Stimulated activated CD4-positive, alpha-beta T cell treated with anti-CD3 and anti-CD28 coated beads, Interleukin-1b, Interleukin-23, amount 100 ng/mL, for 48 hours (primary cell): ENCODE measurements at regions not wholly inside any gene's neighbourhood (a gene's known extent, or its start where the extent isn't known, plus 50 kb on each side); places are given as distances from the start of the nearest gene placed in this dataset.
A peak's percentile ranks its signal among the peaks of the same experiment; 100 is the strongest.

Source experiments
- DNase-seq: peaks from one replicate; pipeline ENCODE4 v3.0.0-alpha.2; 2020

DNA sequence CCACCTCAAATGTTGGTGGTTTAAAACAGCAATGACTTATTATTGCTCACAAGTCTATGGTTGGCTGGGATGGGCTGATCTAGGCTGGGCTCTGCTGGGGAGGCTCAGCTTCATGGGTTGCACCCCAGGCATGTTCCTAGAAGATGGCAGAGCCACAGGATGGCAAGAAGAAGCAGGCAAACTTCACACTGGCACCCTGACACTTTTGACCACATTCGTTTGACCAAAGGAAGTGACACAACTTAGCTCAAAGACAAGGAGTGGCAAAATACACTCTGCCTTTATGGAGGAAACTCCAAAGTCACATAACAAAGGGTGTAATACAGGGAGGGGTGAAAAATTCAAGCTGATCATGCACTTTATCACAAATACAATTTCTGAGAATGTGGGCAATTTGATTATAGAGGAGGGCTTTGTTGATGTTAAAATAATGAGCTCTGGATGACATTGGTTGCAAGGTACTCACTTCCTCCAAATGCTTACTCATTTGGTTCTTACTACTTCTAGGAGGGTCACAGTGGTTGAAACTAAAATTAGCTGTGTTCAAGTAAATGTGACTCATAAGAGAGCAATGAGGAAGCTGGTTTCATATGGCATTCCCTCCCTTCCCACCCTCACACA is 249.2 kb upstream of the RPS6KA3 start:
- peak; percentile 24 for DNase-seq

DNA sequence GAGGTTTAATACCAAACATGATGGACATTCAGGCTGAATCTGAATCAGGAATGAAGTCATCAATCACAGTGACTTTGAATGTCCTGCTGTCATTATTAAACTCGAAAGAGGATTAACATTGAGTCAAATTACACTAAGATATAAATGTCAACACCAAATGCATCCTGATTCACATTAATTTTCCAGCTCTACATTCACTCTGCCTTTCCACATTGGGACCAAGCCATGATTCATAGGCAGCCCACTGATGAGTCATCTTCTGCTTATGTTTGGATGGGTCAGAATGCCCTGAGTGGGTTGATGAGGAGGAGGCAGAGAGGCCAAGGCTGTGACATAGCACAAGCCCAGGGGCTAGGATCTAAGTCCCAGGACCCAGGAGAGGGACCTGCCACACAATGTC is 247.6 kb upstream of the RPS6KA3 start:
- no peak for DNase-seq

DNA sequence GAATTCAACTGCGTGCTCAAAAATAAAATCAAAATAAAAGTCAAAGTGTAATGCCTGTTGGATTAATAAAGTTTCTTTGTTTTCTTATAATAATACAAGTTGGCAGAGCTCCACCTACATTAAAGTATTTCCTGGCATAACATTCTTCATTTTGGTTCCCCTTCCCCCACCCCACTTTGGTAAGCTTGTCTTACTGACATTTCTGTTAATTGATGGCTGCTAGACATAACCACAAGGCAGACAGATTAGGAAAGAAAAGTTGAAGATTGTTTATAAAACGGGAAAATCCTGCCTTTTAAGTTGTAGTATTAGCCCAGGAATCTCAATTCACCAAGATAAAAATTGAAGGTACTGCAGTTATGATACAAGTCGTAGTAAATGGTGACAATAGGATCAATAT is 246.5 kb upstream of the RPS6KA3 start:
- DNase-seq = no peak

DNA sequence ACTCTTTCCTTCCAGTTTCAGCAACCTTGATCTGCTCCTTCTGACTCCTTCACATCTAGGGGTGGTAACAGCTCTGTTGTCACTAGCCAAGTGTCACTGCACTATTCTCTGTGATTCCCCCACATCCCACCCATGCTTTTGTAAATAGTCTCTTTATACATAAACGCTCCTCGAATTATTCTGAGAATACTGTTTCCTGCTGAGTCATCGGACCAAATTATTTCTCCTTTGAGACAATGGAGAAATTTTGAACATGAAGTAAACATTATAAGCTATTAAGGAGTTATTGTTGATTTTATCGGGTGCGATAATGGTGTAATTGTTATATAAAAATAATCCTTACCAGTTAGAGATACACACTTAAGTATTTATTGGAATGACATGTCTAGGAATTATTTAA is 245.1 kb upstream of the RPS6KA3 start:
- no peak for DNase-seq

DNA sequence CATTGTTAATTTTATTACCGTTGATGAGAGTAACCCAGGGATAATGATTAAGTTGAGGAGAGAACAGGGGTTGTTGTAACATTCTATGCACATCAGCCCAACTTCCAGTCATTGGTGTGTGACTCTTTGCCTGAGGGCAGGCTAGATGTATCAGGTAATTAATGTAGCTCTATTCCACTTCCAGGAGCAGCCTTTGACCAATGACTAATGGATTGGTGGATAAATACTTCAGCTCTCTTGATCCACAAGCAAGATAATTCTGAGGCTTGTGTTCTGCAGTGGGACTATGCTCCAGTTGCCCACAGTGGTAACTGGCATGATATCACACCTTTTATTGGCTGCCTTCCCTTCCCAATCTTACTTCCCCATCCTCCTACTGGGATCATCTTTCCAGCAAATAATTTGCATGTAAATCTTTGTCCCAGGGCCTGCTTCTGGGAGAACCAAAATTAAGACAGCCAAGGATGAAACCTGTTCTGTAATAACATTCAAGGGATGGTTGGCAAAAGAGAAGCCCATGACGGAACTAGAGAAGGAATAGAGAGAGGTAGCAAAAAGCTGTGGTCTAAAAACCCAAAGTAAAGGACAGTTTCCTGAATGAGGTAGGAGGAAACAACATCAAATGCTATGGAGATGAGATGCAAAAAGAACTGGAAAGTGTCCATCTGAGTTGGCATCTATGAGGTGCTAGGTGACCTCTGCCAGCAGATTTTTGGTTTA is 241.4 kb upstream of the RPS6KA3 start:
- DNase-seq = no peak

DNA sequence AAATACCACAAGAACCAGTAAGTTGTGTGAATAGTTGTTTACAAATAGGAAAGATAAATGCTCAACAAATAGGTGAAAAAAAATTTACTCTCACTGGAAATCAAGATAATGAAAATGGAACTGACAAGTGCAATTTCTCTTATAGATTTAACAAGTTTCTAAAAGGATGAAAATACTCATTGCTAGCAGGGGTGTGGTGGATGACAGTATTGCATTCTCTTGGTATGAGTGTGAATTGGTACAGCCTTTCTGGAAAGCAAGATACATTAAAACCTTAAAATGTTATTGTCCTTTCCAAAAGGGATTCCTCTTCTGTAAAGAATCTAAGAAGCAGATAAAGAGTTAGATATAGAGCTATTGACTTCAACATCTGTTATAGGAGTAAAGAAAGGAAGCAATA is 240.0 kb upstream of the RPS6KA3 start:
- DNase-seq = no peak

DNA sequence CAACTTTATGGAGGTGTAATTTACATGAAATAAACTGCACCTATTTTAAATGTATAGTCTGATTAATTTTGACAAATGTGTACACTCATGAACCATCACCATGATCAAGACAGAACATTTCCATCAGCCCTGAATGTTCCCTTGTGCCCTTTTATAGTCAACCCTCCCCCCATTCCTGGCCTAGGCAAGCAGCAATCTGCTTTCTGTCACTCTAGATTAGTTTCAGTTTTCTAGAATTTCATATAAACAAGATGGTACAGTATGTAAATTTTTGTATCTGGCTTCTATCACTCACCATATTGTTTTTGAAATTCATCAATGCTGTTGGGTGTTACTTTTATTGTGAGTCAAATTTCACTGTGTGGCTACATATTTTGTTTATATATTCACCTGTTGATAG is 234.2 kb upstream of the RPS6KA3 start:
- no peak for DNase-seq

DNA sequence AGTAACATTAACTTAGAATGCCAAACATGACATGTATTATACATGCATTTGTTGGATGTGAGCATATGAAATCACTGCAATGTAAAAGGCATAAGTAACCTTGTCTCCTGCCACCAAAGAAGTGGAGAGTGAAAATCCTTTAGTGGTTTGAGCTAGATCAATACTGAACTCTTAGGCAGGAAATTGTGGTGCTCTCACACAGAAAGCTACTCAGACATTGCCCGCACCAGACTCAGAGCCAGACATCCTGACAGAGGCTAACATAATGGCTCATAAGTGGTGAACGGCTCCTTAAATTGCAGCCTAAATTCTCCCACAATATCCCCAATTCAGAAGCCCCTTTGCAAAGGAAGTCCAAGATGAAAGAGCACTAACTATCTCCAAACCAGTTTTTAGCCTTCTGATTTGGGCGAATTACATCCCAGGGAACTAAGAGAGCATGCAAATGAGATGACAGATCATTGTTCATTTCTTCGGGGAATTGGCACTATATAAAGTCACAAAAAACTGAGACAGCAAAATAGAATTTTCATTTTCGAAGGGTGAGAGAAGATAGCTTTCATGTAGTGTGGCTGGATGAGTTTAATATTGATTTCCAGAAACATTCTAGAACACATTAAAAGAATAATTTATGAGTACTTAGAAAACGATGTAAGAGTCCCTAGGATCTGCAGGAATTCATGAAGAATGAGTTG is 233.6 kb upstream of the RPS6KA3 start:
- DNase-seq = no peak

DNA sequence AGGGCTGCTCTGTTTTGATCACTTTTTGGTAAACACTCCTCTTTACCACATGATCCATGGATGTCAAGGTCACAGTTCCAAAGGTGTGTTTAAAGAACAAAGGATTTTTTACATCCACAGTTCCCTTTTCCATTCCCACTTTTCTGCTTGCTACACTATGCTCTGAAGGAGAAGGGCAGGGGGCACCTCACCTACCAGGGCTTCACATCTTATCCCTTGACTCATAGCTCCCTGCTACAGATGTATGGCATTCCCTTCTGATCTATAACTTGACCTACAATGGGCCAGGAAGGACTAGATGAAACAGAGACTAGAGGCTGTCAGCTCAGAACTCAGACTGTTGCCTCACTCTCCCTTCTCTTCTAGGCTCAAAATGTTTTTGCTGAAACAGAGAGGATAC is 233.1 kb upstream of the RPS6KA3 start:
- no peak for DNase-seq

DNA sequence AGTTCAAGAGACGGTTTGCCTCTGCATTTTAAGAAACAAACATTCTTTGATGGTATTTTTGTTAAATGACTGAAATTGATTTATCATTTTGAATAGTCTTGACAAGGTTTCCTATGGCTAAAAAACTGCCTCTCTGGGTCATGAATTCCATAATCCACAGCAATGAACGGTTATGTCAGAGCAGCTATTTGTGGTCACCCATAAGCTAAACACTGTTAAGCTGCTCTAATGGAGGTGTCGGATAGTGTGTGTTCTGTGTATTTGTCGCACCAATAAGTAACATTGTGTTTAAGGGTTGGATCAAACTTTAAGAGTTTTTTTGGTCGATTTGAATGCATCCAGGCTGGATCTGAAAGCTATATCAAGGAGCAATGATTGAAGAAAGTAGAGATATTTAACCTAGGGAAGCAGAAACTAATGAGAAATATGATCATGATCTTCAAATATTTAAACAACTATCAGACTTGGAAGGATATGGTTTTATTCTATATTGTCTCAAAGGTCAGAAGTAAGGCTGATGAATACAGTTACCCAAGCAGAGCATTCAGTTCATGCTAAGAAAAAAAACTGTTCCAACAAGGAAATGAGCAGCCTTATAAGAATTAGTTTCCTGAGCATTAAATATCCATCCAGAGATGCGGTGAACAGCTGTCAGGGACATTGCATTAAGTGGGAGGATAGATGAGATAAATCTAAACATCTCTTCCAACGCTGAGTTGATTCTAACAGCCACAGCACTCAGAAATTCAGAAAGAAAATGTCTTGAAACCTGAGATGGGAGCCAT is 232.3 kb upstream of the RPS6KA3 start:
- no peak for DNase-seq

DNA sequence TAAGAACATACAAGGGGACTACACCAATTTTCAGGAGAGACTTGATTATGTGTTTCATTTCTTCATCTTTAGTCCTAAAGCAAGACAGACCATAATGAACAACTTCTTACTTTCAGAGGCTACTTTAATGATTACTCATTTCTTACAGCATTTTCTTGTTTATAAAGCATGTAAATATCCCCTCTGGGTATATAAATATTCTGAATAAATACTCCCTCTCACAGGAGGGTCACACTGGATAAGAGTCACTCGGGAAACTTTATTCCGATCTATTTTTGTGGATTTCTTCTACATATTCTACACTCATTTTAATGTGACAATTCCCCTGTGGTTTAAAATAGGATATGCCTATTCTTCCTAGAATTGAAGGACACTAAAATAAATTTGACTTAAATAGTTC is 228.9 kb upstream of the RPS6KA3 start:
- no peak for DNase-seq

DNA sequence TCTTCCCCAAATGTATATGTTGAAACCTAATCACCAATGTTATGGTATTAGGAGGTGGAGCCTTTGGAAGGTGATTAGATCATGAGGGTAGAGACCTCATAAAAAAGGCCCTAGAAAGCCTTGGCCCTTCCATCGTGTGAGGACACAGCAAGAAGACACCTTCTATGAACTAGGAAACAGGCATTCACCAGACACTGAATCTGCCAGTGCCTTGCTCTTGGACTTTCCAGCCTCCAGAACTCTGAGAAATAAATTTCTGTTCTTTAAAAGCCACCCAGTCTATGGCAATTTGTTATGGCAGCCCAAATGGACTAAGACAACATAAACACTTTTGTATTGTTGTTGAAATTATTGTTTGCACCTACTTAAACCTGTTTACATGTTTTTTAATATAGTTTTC is 221.8 kb upstream of the RPS6KA3 start:
- no peak for DNase-seq

DNA sequence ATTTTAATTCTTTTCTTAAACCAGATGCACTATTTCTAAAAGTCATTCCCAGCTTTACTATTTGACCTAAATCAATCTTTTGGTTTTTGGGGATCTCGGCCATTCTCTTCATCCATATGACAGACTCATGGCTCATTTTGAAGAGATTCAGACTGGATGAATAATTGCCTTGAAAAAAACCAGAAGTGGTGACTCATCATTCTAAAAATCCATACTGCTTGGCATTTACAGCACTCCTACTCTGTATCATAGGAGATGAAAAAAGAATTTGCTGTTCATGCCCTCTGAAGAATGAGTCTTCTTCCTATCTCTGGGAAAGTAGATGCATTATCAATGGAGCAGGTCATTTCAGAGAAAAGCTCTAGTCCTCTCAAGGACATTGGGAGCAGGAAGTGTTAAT is 220.5 kb upstream of the RPS6KA3 start:
- no peak for DNase-seq

DNA sequence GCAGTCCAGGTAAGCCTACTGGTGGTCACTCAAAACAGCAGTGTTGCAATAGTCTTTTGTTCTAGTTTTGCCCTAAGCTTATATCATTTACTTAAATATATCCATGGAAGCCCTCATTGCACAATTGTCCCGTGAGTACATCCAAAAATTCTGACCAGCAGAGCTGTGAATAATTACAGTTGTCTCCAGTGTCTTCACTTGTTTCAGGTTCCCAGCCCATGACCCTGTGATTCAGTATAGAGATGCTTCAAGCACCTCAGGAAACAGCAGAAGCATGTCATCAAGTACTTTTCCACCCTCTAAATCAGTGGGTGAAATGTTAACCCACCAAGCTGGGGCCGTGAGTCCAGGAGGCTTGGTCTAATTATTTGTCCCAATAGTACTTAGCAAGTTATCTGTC is 214.9 kb upstream of the RPS6KA3 start:
- DNase-seq = no peak

DNA sequence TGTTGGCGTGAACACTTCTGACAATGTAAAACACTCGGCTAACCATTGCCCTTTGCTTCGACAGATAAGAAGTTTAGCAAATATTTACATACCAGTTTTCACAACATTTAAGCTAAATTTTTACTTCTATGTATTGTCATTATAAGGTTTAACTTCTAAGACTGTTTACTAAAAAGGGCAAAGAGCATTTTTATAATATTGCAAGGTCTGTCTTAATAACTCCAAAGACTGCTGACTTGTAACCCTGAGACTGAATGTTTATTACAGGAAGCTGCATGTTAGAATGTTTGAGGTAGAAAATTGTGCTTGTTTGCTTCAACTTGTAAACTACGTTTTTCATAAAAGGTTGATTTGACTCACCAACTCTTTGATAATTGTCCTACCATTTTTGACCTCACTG is 213.2 kb upstream of the RPS6KA3 start:
- no peak for DNase-seq

DNA sequence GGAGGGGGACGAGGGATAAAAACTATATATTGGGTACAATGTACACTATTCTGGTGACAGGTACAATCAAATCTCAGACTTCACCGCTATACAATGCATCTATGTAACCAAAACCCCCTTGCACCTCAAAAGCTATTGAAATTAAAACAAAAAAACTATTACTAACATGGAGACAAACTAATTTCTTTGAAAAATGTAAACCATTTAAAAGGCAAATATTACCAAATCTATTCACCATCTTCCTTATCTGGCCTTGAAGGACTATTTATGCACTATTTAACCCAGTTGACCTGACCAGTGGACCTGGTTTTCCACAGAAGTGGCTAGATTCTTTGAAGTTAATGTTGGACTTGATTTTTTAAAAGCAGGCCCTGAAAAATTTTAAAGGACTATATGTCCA is 212.3 kb upstream of the RPS6KA3 start:
- no peak for DNase-seq

DNA sequence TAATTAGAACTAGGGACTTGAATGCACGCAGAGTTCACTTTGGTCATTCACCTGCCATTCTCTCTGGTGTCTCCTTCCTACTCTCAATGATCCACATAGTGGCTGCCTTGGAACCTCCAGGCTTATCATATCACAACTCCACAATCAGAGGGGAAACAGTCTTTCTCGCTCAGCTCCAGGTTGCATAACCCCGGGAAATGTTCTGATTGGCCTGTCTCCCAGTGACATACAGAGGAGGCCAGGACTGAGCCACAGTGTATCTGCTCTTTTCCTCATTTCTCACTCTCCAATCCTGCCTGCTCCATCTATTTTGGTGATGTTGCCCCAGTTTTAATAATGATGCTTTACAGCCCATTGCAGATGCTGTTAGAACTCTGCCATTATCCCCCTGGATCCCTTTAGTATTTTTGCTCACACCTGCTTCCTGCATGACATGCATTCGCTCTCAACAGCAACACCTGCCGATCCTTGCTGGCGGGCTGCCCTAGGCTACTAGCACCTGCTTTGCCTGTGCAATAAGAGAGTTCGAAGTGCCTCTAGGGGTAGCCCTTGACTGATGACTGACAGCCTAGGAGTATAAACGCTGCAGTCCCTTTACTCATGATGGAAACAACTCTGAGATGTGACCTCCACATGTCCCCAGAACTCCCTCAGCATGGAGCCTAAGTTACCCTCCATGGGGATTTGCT is 211.3 kb upstream of the RPS6KA3 start:
- no peak for DNase-seq

DNA sequence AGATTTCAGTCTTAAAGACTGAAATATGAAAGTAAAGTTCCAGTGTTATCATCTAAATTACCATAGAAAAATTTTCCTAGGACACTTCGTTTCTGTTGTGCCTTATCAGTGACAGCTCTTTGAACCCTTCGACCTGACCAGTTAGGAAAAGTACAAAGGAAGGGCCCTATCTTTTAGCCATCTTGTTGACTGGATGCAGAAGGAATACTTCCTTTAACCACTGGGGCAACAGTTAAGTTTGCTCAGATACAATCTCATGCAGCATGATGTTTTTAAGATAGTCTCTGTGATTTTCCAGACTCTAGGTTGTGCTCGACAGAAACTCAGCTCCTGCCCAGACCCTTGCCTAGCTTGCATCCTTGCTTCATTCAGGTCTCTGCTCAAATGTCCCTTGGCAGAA is 210.5 kb upstream of the RPS6KA3 start:
- DNase-seq = no peak

DNA sequence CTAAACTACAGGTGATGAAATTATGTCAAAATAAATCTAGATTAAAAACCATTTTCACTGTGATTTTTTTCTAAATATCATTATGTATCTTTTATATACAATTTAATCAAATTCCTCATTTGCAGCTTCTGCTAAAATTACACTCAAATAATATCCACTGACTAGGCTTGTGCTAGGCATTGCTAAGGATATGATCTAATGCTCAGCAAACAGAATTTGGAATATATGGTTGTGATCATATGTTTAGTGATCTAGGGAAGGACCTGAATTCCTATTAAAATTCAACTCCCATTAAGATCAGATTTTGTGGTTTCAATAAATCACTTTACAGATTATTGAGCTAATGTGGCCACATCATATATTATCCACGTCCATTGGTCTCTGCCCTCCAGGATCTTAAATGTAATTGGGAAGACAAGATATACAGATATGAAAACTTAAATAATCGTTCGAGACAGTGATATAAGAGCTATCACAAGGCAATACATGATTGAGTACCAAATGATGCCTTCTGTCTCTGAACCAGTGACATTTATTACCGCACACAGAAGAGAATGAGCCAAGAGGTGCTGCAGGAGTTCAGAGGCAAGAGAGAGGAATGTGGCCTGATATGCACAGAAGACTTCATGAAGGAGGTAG is 206.0 kb upstream of the RPS6KA3 start:
- DNase-seq = no peak

DNA sequence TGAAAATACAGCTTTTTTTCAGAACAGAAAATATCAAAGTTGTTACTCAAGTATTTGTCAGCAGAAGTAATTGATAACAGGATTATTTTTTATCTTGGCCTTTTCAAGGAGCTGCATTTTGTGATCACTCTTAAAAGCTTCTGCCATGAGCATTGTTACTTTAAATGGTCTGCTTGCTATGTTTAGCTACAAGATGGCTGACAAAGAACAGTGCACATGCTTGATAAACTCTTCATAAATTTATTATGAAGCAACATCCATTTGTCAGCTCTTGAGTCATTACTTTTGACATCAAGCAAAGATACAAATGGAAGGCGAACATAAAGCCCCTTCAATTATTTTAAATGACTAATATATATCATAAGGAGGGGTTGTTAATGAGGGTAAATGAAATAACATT is 205.4 kb upstream of the RPS6KA3 start:
- no peak for DNase-seq

DNA sequence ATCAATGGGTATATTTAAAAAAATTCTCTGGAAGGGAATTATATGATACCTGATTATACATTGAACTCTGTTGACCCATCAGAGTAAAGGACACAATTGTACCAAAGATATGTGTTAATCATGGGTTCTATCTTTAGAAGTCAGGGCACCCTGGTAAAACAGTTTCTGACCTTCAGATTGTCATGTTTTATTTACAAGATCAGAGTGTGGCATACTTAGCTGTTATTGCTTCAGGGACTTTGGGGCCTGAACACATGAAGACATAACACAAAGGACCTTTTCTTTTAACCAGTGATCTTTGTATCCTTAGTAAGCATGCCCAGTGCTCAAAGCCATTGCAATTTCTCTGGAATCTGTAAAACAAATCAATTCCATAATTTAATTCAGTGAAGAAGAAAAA is 204.8 kb upstream of the RPS6KA3 start:
- DNase-seq = no peak

DNA sequence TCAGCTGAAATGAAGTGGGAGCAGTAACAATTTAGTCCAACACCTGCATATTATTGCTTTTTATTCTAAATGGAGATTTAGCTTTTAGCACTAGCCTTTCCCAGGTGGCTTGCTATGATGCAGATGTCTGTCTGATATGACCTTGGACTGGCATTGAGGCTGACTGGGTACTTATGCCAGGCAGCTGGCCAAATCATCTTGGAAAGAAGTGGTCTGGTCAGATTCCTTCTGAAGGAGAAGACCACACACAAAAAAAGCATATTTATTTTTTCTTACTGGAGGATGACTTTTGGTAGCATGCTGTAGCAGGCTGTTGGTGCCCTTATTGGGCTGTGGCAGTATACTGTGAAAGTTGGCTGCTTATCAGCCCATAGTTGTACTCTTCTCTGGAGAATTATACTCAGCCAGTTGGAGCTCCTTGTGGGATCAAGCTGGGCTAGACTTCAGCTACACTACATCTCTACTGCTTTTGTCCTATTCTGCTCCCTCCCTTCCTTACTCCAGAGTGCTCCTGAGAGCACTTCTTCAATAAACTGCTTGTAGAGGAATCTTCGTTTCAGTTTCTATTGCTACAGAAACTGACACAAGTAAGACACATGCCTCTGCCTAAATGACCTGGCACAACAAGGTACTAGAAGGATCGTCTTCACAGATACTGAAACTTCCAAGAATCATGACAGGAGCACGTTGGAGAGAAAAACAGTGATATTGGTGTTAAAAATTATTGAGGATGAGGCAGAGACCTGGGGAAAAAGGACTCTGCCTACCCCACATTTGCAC is 196.8 kb upstream of the RPS6KA3 start:
- no peak for DNase-seq
